HepG2 (cell line): ENCODE measurements at regions not wholly inside any gene's neighbourhood (a gene's known extent, or its start where the extent isn't known, plus 50 kb on each side); places are given as distances from the start of the nearest gene placed in this dataset.

ENCODE experiments used
- ATAC-seq: fragments of 200-7000 bp; cut with Tn5 transposase; 3 replicates; pipeline ENCODE4 v1.9.1; 2020; ENCODE audit warnings: mild to moderate bottlenecking, moderate library complexity
- BruUV-seq: library from RNA; stranded (reverse); fragments of 400-500 nt; replicated peaks from 2 replicates; lab custom pipeline; 2021; lab: Mats Ljungman, UMichigan
- CTCF ChIA-PET: fragments of 300-600 bp; formaldehyde crosslinking; extraction: SDS; loops from one replicate; lab custom pipeline; 2021; ENCODE audit warnings: low total read pairs, inconsistent platforms, low intra/inter-chr PET ratio; lab: Yijun Ruan, JAX
- POLR2A ChIA-PET: fragments of 350-600 bp; sonication (Branson Sonifier 250); formaldehyde crosslinking; loops from one replicate; lab custom pipeline; 2020; ENCODE audit warnings: antibody characterized with exemption, inconsistent platforms; lab: Yijun Ruan, JAX
- DNase-seq: peaks from one replicate; pipeline ENCODE4 v3.0.0-alpha.2; 2015; ENCODE audit warnings: low spot score
- FAIRE-seq: peaks from 3 replicates; lab custom pipeline; 2011; peaks lifted over from hg19 to GRCh38; lab: Jason Lieb, UNC
- H2AFZ ChIP-seq: one replicate; pipeline ENCODE4 v1.6.1; 2011; ENCODE audit warnings: low read length, inconsistent platforms
- H3K27ac ChIP-seq: fragments of 300-600 bp; 3 replicates; pipeline ENCODE4 v1.8.0; 2011; ENCODE audit warnings: mixed run types, mild to moderate bottlenecking, mixed read lengths, low read length, inconsistent platforms; ENCODE audit not compliant: insufficient read depth; ENCODE audit errors: extremely low read length
- H3K27me3 ChIP-seq, 2 experiments: fragments of 200-600 bp in 1 of 2; 2 replicates in 1 of 2; 3 replicates in 1 of 2; pipeline versions ENCODE4 v1.6.0 to v1.8.0; 2011; ENCODE audit warnings: low read length in 2 of 2, mild to moderate bottlenecking in 2 of 2, moderate library complexity in 2 of 2, inconsistent platforms in 1 of 2; ENCODE audit not compliant: insufficient read depth in 2 of 2, control insufficient read depth in 1 of 2
- H3K36me3 ChIP-seq, 2 experiments: fragments of 200-600 bp in 1 of 2; replicated peaks in 1 of 2; 2 replicates in 1 of 2; 3 replicates in 1 of 2; pipeline versions ENCODE4 v1.5.1 to v1.8.0; 2011; ENCODE audit warnings: low read length in 2 of 2, inconsistent platforms in 1 of 2; ENCODE audit not compliant: insufficient read depth in 2 of 2, control insufficient read depth in 1 of 2
- H3K4me1 ChIP-seq: 2 replicates; pipeline ENCODE4 v1.5.1; 2012; ENCODE audit warnings: low read length, inconsistent platforms; ENCODE audit not compliant: insufficient read depth
- H3K4me2 ChIP-seq: 2 replicates; pipeline ENCODE4 v1.6.0; 2011; ENCODE audit warnings: low read depth, low read length, inconsistent platforms
- H3K4me3 ChIP-seq, 3 experiments: fragments of 200-600 bp in 1 of 3; sonication (generic), shearing (Covaris generic) in 1 of 3; replicated peaks in 1 of 3; 2 replicates each; pipeline ENCODE4 v1.5.1; 2011 to 2016; ENCODE audit warnings: low read length in 3 of 3, inconsistent platforms in 2 of 3, low read depth in 2 of 3, mild to moderate bottlenecking in 2 of 3, control low read depth in 1 of 3, mixed read lengths in 1 of 3; ENCODE audit not compliant: insufficient read depth in 1 of 3
- H3K79me2 ChIP-seq: one replicate; pipeline ENCODE4 v1.6.1; 2011; ENCODE audit warnings: low read length, inconsistent platforms; ENCODE audit not compliant: insufficient read depth
- H3K9ac ChIP-seq: 2 replicates; pipeline ENCODE4 v1.6.0; 2011; ENCODE audit warnings: mild to moderate bottlenecking, low read depth, low read length, inconsistent platforms; ENCODE audit not compliant: insufficient read depth
- H3K9me3 ChIP-seq: 2 replicates; pipeline ENCODE4 v1.5.1; 2012; ENCODE audit warnings: mild to moderate bottlenecking, low read length
- H4K20me1 ChIP-seq: 2 replicates; pipeline ENCODE4 v1.6.0; 2011; ENCODE audit warnings: inconsistent platforms, mild to moderate bottlenecking, low read length, moderate library complexity; ENCODE audit not compliant: insufficient read depth
- CAMTA2 ChIP-seq: sonication (generic); formaldehyde crosslinking; IDR thresholded peaks from 2 replicates; pipeline ENCODE4 v1.4.0; 2020; ENCODE audit warnings: mild to moderate bottlenecking, missing genetic modification reagents, borderline replicate concordance
- EEA1 ChIP-seq: sonication (generic); formaldehyde crosslinking; IDR thresholded peaks from 2 replicates; pipeline ENCODE4 v1.5.1; 2020; ENCODE audit warnings: mild to moderate bottlenecking, missing genetic modification reagents, borderline replicate concordance
- NKX3-1 ChIP-seq: sonication (generic); formaldehyde crosslinking; IDR thresholded peaks from 2 replicates; pipeline ENCODE4 v1.5.0; 2020; ENCODE audit warnings: missing genetic modification reagents
- POLR2A ChIP-seq, 2 experiments: IDR thresholded peaks; 2 replicates each; pipeline ENCODE4 v1.6.1; 2011; ENCODE audit warnings: low read depth in 2 of 2, low read length in 2 of 2, mild to moderate bottlenecking in 1 of 2, moderate library complexity in 1 of 2; ENCODE audit not compliant: insufficient read depth in 1 of 2
- STAT6 ChIP-seq: sonication (generic); formaldehyde crosslinking; IDR thresholded peaks from 2 replicates; pipeline ENCODE4 v1.4.0; 2020; ENCODE audit warnings: missing genetic modification reagents, mild to moderate bottlenecking, borderline replicate concordance
- ZBTB10 ChIP-seq: sonication (generic); formaldehyde crosslinking; IDR thresholded peaks from 2 replicates; pipeline ENCODE4 v1.4.0; 2020; ENCODE audit warnings: missing genetic modification reagents, borderline replicate concordance
- ZHX1 ChIP-seq: sonication (generic); formaldehyde crosslinking; IDR thresholded peaks from 2 replicates; pipeline ENCODE4 v1.8.1; 2022; ENCODE audit warnings: low read depth, mild to moderate bottlenecking, missing genetic modification reagents
- ZNF3 ChIP-seq: IDR thresholded peaks from 2 replicates; pipeline ENCODE4 v1.7.0; 2017; ENCODE audit warnings: inconsistent platforms
- ZNF367 ChIP-seq: sonication (generic); formaldehyde crosslinking; IDR thresholded peaks from 2 replicates; pipeline ENCODE4 v1.4.0; 2020; ENCODE audit warnings: missing genetic modification reagents, borderline replicate concordance
- ZNF382 ChIP-seq: sonication (generic); formaldehyde crosslinking; IDR thresholded peaks from 2 replicates; pipeline ENCODE4 v1.5.0; 2020; ENCODE audit warnings: missing genetic modification reagents, mild to moderate bottlenecking, borderline replicate concordance
- ZNF619 ChIP-seq: sonication (generic); formaldehyde crosslinking; IDR thresholded peaks from 2 replicates; pipeline ENCODE4 v1.4.0; 2020; ENCODE audit warnings: mild to moderate bottlenecking, missing genetic modification reagents
- ZSCAN29 ChIP-seq: sonication (generic); formaldehyde crosslinking; conservative IDR thresholded peaks from 2 replicates; pipeline ENCODE4 v1.4.0; 2020; ENCODE audit warnings: mild to moderate bottlenecking, missing genetic modification reagents
- WGBS: methylation state at CpG from one replicate; pipeline ENCODE4 v1.1.6; 2017; ENCODE audit warnings: low lambda C conversion rate; 5-methylcytosine and 5-hydroxymethylcytosine counted together
- in situ Hi-C: cut with HindIII; loops from 2 replicates; pipeline ENCODE4 v1.10.0; 2017; ENCODE audit warnings: low pct_unique_long_range_greater_than_20kb; ENCODE audit not compliant: extremely low pct_ligation_motif_present
- intact Hi-C: fragments of 100-400 bp; cut with micrococcal nuclease; formaldehyde crosslinking; loops from one replicate; pipeline ENCODE4 v1.10.0; 2022; ENCODE audit not compliant: unreplicated experiment

GRCh38 chr7:49703337-49703736 lies 70.1 kb upstream of the VWC2 start (continued):
- TF ChIP-seq ZHX1 (CRISPR knock-in tag) (no peak), ZNF382 (CRISPR knock-in tag) (no peak), ZNF619 (CRISPR knock-in tag) (no peak), ZSCAN29 (CRISPR knock-in tag) (no peak), ZNF367 (CRISPR knock-in tag) (no peak), CAMTA2 (CRISPR knock-in tag) (no peak), STAT6 (CRISPR knock-in tag) (no peak), ZNF3 (CRISPR knock-in tag) (no peak)
- TF ChIP-seq, all 625 proteins: peak for 0

GRCh38 chr7:49703881-49704280 lies 69.6 kb upstream of the VWC2 start:
- BruUV-seq = no TSS peak
- H3K27me3 ChIP-seq = no peaks in the 10 kb centered on the region

More at GRCh38 chr7:49703881-49704280, 69.6 kb upstream of the VWC2 start:
- H3K4me2 ChIP-seq = no peak overlapping the region
- no peak overlapping the region for H2AFZ ChIP-seq
- no peaks in the 10 kb centered on the region for H3K79me2 ChIP-seq
- FAIRE-seq = no peak
- H4K20me1 ChIP-seq = no peaks in the 10 kb centered on the region
- H3K36me3 ChIP-seq = no peaks in the 10 kb centered on the region
- H3K27ac ChIP-seq = no peak overlapping the region
- H3K9me3 ChIP-seq = no peaks in the 10 kb centered on the region
- H3K9ac ChIP-seq = no peak overlapping the region
- no peak for DNase-seq
- WGBS = 16% methylated on average over 3 of the region's 3 CpGs
- intact Hi-C loops (no loop called here), in situ Hi-C loops (no loop called here)
- POLR2A ChIA-PET = no interaction called here
- no peak for ATAC-seq
- CTCF ChIA-PET = no interaction called here
- no peaks in the 10 kb centered on the region for H3K4me1 ChIP-seq
- no peak overlapping the region for H3K4me3 ChIP-seq
- no peak for TF ChIP-seq POLR2A (IDR thresholded peaks at IDR 0.05; ENCODE audit: insufficient read depth in 1 of 2, low read depth in 2 of 2, low read length in 2 of 2)
- TF ChIP-seq EEA1 (CRISPR knock-in tag) = no peak
- TF ChIP-seq ZBTB10 = no peak
- no peak for TF ChIP-seq NKX3-1 (CRISPR knock-in tag)
